ENCODE measurements at regions not wholly inside any gene's neighbourhood (a gene's known extent, or its start where the extent isn't known, plus 50 kb on each side); places are given as distances from the start of the nearest gene placed in this dataset.
"Not testable (repeated sequence)": the region's sequence is repeated elsewhere in the genome, so short reads cannot be mapped to it uniquely, and the experiment has no call there.

- DNase-seq = no peak
Observed at GRCh38 chr4:66814277-66814676, 731.0 kb downstream of the CENPC start.

GRCh38 chr4:66805582-66805981, 739.7 kb downstream of the CENPC start:
- no peak for DNase-seq

- no peak for DNase-seq
Observed at GRCh38 chr4:66804979-66805378, 740.3 kb downstream of the CENPC start.

GRCh38 chr4:66797608-66798007, 747.7 kb downstream of the CENPC start:
- no peak for DNase-seq

GRCh38 chr4:66795724-66796123, 749.6 kb downstream of the CENPC start:
- DNase-seq = no peak

GRCh38 chr4:66794390-66795034, 750.8 kb downstream of the CENPC start:
- DNase-seq = no peak

- no peak for DNase-seq
Observed at GRCh38 chr4:66791686-66792085, 753.6 kb downstream of the CENPC start.

- DNase-seq = no peak
Observed at GRCh38 chr4:66785479-66785878, 759.8 kb downstream of the CENPC start.

GRCh38 chr4:66782751-66783150, 762.6 kb downstream of the CENPC start:
- not testable (repeated sequence) for DNase-seq

GRCh38 chr4:66777097-66777496, 768.2 kb downstream of the CENPC start:
- DNase-seq = no peak

GRCh38 chr4:66769441-66769840, 775.9 kb downstream of the CENPC start:
- DNase-seq = no peak

- no peak for DNase-seq
Observed at GRCh38 chr4:66767442-66767841, 777.9 kb downstream of the CENPC start.

- DNase-seq = no peak
Observed at GRCh38 chr4:66766557-66766956, 778.7 kb downstream of the CENPC start.

GRCh38 chr4:66750273-66750672, 795.0 kb downstream of the CENPC start:
- no peak for DNase-seq

GRCh38 chr4:66746918-66747317, 798.4 kb downstream of the CENPC start:
- DNase-seq = not testable (repeated sequence)

GRCh38 chr4:66741081-66741480, 804.2 kb downstream of the CENPC start:
- DNase-seq = no peak

- DNase-seq = no peak
Observed at GRCh38 chr4:66736606-66737005, 808.7 kb downstream of the CENPC start.

- DNase-seq = no peak
Observed at GRCh38 chr4:66728280-66728679, 817.0 kb downstream of the CENPC start.

GRCh38 chr4:66712301-66712921, 832.9 kb downstream of the CENPC start:
- DNase-seq = not testable (repeated sequence)

- DNase-seq = no peak
Observed at GRCh38 chr4:66704243-66704642, 841.1 kb downstream of the CENPC start.

GRCh38 chr4:66694739-66695138, 850.6 kb downstream of the CENPC start:
- DNase-seq = no peak

- no peak for DNase-seq
Observed at GRCh38 chr4:66693694-66694093, 851.6 kb downstream of the CENPC start.

- no peak for DNase-seq
Observed at GRCh38 chr4:66691101-66691500, 854.2 kb downstream of the CENPC start.

GRCh38 chr4:66688674-66689073, 856.6 kb downstream of the CENPC start:
- no peak for DNase-seq

All from right kidney (tissue), 1 donor.